ENCODE measurements at regions not wholly inside any gene's neighbourhood (a gene's known extent, or its start where the extent isn't known, plus 50 kb on each side); places are given as distances from the start of the nearest gene placed in this dataset.

GRCh38 chr3:59572106-59572505, 522.3 kb upstream of the CFAP20DC start (continued):
- TF ChIP-seq ASH2L (IDR thresholded peaks at IDR 0.05; ENCODE audit: borderline replicate concordance, low read depth): no peak
- no peak for TF ChIP-seq BHLHE40 (IDR thresholded peaks at IDR 0.05; ENCODE audit: borderline replicate concordance in 1 of 2, low read depth in 2 of 2, low read length in 1 of 2)

- no TSS peak for BruUV-seq (replicated peaks)
- TF ChIP-seq FOXK2 (IDR thresholded peaks at IDR 0.05) (no peak), RUNX3 (IDR thresholded peaks at IDR 0.05; ENCODE audit: low read length) (no peak), ZNF207 (IDR thresholded peaks at IDR 0.05; ENCODE audit: borderline replicate concordance) (no peak), CEBPB (IDR thresholded peaks at IDR 0.05; ENCODE audit: borderline replicate concordance in 1 of 2, low read depth in 2 of 2, low read length in 2 of 2) (no peak), DPF2 (IDR thresholded peaks at IDR 0.05) (no peak), SPI1 (IDR thresholded peaks at IDR 0.05; ENCODE audit: borderline replicate concordance, insufficient read depth, low read depth, low read length) (no peak), SMAD5 (IDR thresholded peaks at IDR 0.05; ENCODE audit: low read depth) (no peak), ZNF384 (IDR thresholded peaks at IDR 0.05; ENCODE audit: borderline replicate concordance, low read depth, low read length) (no peak), ZBTB33 (IDR thresholded peaks at IDR 0.05) (no peak), RFX5 (IDR thresholded peaks at IDR 0.05; ENCODE audit: low read depth, low read length) (no peak), HDGF (IDR thresholded peaks at IDR 0.05) (no peak), ZBED1 (IDR thresholded peaks at IDR 0.05; ENCODE audit: borderline replicate concordance) (no peak), KLF5 (IDR thresholded peaks at IDR 0.05; ENCODE audit: partially characterized antibody) (no peak), E2F8 (IDR thresholded peaks at IDR 0.05; ENCODE audit: low read depth, partially characterized antibody) (no peak), MEF2A (IDR thresholded peaks at IDR 0.05; ENCODE audit: insufficient read depth, low read depth, low read length) (no peak), HDAC6 (IDR thresholded peaks at IDR 0.05; ENCODE audit: unreplicated experiment) (no peak)
- intact Hi-C loops (cut with micrococcal nuclease; ENCODE audit: unreplicated experiment): loop anchor here (10.0 kb wide), 1 partner anchor 1804 kb away; no protein-coding TSS in a partner anchor
- H2AFZ ChIP-seq (ENCODE audit: control insufficient read depth, low read depth, low read length): no peak overlapping the region
- FAIRE-seq: no peak
- H3K9me3 ChIP-seq (replicated peaks; ENCODE audit: control insufficient read depth, insufficient read depth, low read length): no peaks in the 10 kb centered on the region; the same call in 2 of the 3 replicates
- ATAC-seq: no peak
- SMC1A ChIA-PET (ENCODE audit: uncharacterized antibody, unreplicated experiment): interaction anchor here (2.1 kb wide), 1 partner anchor 257 kb away, joined by 9 read pairs; no protein-coding TSS in a partner anchor
- peaks cover 25% of the 10 kb centered on the region for H3K4me1 ChIP-seq (ENCODE audit: control insufficient read depth, insufficient read depth, low read length)
- 89% methylated on average over 1 of the region's 1 CpG for WGBS (ENCODE audit: insufficient coverage, insufficient replicate concordance, low lambda C conversion rate, missing lambda C conversion rate)
- DNase-seq (ENCODE audit: low read depth, low spot score): no peak
- CTCF ChIA-PET: interaction anchor here (1.0 to 2.0 kb wide), 2 partner anchors 257 to 345 kb away, joined by 3 to 7 read pairs; no protein-coding TSS in a partner anchor
- RAD21 ChIA-PET (ENCODE audit: unreplicated experiment): no interaction called here
- POLR2A ChIA-PET: no interaction called here
- no peaks in the 10 kb centered on the region for H4K20me1 ChIP-seq (ENCODE audit: control insufficient read depth, insufficient read depth)
- in situ Hi-C loops (cut with MboI): loop anchor here (5.0 to 10.0 kb wide), 3 partner anchors 291 to 1804 kb away; no protein-coding TSS in a partner anchor
- no peaks in the 10 kb centered on the region for H3K27me3 ChIP-seq (replicated peaks in 1 of 2; ENCODE audit: control insufficient read depth in 2 of 2, insufficient read depth in 2 of 2, low read length in 1 of 2)
- no peak overlapping the region for H3K4me3 ChIP-seq
- no peaks in the 10 kb centered on the region for H3K36me3 ChIP-seq (ENCODE audit: control insufficient read depth in 2 of 2, insufficient read depth in 2 of 2, low read length in 1 of 2)
- H3K27ac ChIP-seq (ENCODE audit: control insufficient read depth, insufficient read depth): no peak overlapping the region
- no peak overlapping the region for H3K4me2 ChIP-seq (ENCODE audit: control insufficient read depth, insufficient read depth)
- no peaks in the 10 kb centered on the region for H3K79me2 ChIP-seq (ENCODE audit: control insufficient read depth, insufficient read depth, low read length)
- H3K9ac ChIP-seq (ENCODE audit: control insufficient read depth, insufficient read depth, low read length): no peak overlapping the region
Measured at GRCh38 chr3:59570806-59571205, 521.0 kb upstream of the CFAP20DC start.
